Activated naive CD8-positive, alpha-beta T cell treated with anti-CD3 and anti-CD28 coated beads, Interleukin-2, amount 50 U/mL, for 24 hours (primary cell): ENCODE measurements at regions not wholly inside any gene's neighbourhood (a gene's known extent, or its start where the extent isn't known, plus 50 kb on each side); places are given as distances from the start of the nearest gene placed in this dataset.

Experiments
- ATAC-seq: fragments of 150-1000 bp; cut with Tn5 transposase; one replicate; pipeline ENCODE4 v1.10.0; 2021
- DNase-seq: peaks from one replicate; pipeline ENCODE4 v3.0.0; 2021
- H3K27ac Mint-ChIP-seq: one replicate; pipeline ENCODE4 v1.8.0; 2021; ENCODE audit warnings: mild to moderate bottlenecking, mixed read lengths
- H3K27me3 Mint-ChIP-seq: one replicate; pipeline ENCODE4 v1.8.0; 2021; ENCODE audit warnings: mixed read lengths
- H3K36me3 Mint-ChIP-seq: one replicate; pipeline ENCODE4 v1.8.0; 2021; ENCODE audit warnings: low read depth, mixed read lengths
- H3K4me1 Mint-ChIP-seq: one replicate; pipeline ENCODE4 v1.8.0; 2021; ENCODE audit warnings: mixed read lengths
- H3K4me3 Mint-ChIP-seq: one replicate; pipeline ENCODE4 v1.8.0; 2021; ENCODE audit warnings: mild to moderate bottlenecking, moderate library complexity, mixed read lengths
- H3K9me3 Mint-ChIP-seq: one replicate; pipeline ENCODE4 v1.8.0; 2021; ENCODE audit warnings: mixed read lengths

- H3K36me3 Mint-ChIP-seq = no peaks in the 10 kb centered on the region
- H3K4me3 Mint-ChIP-seq = no peak overlapping the region
- DNase-seq = no peak
- no peaks in the 10 kb centered on the region for H3K4me1 Mint-ChIP-seq
- peaks cover 5% of the 10 kb centered on the region for H3K27me3 Mint-ChIP-seq
- no peak overlapping the region for H3K27ac Mint-ChIP-seq
- ATAC-seq = no peak
- no peaks in the 10 kb centered on the region for H3K9me3 Mint-ChIP-seq
Measured at GRCh38 chr1:209010475-209011230, 572.9 kb upstream of the CAMK1G start.

GRCh38 chr1:209012443-209013196 is 570.9 kb upstream of the CAMK1G start:
- Mint-ChIP-seq H3K4me3 (no peak overlapping the region), H3K4me1 (no peaks in the 10 kb centered on the region), H3K27ac (no peak overlapping the region), H3K36me3 (no peaks in the 10 kb centered on the region), H3K9me3 (peaks cover 3% of the 10 kb centered on the region), H3K27me3 (peaks cover 5% of the 10 kb centered on the region)
- no peak for DNase-seq
- ATAC-seq = no peak

DNA sequence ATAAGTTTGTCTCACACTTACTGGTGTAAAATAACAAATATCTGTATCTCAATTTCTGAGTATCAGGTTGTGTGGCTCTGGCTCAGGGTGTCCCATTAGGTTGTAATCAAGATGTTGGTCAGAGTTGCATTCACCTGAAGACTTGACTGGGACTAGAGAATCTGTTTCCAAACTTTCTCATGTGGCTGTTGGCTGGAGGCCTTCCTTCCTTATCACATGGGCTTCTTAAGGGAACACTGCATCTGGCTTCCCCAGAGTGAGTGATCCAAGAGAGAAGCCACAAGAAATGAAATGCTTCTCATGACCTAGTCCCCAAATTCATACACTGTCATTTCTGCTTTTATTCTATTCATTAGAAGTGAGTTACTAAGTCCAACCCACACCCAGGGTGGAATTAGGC is 568.4 kb upstream of the CAMK1G start:
- peaks cover 12% of the 10 kb centered on the region for H3K9me3 Mint-ChIP-seq
- H3K27me3 Mint-ChIP-seq = peaks cover 5% of the 10 kb centered on the region
- DNase-seq = no peak
- H3K27ac Mint-ChIP-seq = no peak overlapping the region
- H3K4me3 Mint-ChIP-seq = no peak overlapping the region
- ATAC-seq = no peak
- H3K4me1 Mint-ChIP-seq = no peaks in the 10 kb centered on the region
- no peaks in the 10 kb centered on the region for H3K36me3 Mint-ChIP-seq

DNA sequence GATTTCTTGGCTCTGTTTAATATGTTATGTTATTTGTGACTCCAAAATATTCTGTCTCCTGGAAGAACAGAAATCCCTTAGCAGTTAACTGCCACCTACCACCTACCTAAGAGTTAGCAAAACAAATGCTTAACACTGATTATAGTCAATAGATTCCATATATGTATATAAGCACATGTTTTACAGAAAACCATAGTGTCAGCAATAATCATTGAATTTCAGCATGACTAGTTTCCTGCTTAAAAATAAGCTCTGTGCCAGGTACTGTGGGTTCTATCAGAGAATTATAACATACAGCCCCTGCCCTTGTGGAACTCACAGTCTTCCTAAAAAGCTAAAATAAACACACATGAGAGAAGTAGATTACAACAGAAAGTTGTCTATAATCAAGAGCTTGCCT is 561.9 kb upstream of the CAMK1G start:
- DNase-seq = no peak
- no peak overlapping the region for H3K27ac Mint-ChIP-seq
- no peak overlapping the region for H3K4me3 Mint-ChIP-seq
- peaks cover 5% of the 10 kb centered on the region for H3K27me3 Mint-ChIP-seq
- H3K9me3 Mint-ChIP-seq = peaks cover 27% of the 10 kb centered on the region
- ATAC-seq = no peak
- no peaks in the 10 kb centered on the region for H3K36me3 Mint-ChIP-seq
- no peaks in the 10 kb centered on the region for H3K4me1 Mint-ChIP-seq

DNA sequence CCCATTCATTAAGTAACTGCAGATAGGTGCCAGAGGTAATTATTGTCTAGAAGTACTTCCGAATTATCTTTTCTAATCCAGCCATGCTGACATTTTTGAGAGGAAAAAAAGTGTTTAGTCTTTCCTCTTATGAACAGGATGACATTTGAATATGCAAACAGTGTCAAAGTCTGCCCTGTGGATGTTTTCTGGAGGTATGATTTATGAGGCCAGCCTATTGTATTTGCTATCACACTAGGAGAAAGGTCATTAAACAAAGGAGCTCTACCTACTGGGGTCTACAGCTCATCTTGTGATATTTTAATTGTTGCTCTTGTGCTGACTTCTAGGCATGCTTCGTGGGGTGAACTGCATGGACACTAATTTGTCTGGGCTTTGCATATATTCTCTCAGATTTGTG is 559.7 kb upstream of the CAMK1G start:
- Mint-ChIP-seq H3K4me1 (no peaks in the 10 kb centered on the region), H3K36me3 (no peaks in the 10 kb centered on the region), H3K27me3 (peaks cover 8% of the 10 kb centered on the region), H3K4me3 (no peak overlapping the region), H3K27ac (no peak overlapping the region), H3K9me3 (peaks cover 19% of the 10 kb centered on the region)
- no peak for DNase-seq
- no peak for ATAC-seq

DNA sequence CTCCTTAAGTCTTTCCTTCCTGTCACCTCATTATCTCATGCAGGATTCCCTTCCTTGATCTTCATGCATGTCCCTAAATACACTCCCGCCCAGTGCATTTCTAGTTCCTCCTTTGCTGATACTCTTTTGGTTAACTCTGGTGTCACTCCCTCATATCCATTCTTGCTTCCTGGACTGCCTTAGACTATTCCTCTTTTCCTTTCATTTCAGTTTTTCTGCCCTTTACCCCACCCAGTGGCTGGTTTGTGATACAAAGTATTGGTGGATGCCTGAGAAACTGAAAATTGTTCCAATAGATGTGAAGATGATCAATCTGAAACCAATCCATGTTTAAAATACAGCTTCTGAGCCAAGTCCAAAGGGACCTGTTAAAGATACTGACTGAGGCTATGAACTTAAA is 553.8 kb upstream of the CAMK1G start:
- Mint-ChIP-seq H3K4me1 (no peaks in the 10 kb centered on the region), H3K36me3 (no peaks in the 10 kb centered on the region), H3K4me3 (no peak overlapping the region), H3K27ac (no peak overlapping the region), H3K9me3 (no peaks in the 10 kb centered on the region), H3K27me3 (peaks cover 9% of the 10 kb centered on the region)
- no peak for DNase-seq
- no peak for ATAC-seq

- H3K4me3 Mint-ChIP-seq = no peak overlapping the region
- H3K27me3 Mint-ChIP-seq = peaks cover 9% of the 10 kb centered on the region
Measured at GRCh38 chr1:209030454-209031167, 552.9 kb upstream of the CAMK1G start.

GRCh38 chr1:209037064-209037463 is 546.5 kb upstream of the CAMK1G start:
- no peak for ATAC-seq

More at GRCh38 chr1:209030454-209031167, 552.9 kb upstream of the CAMK1G start:
- Mint-ChIP-seq H3K27ac (no peak overlapping the region), H3K36me3 (no peaks in the 10 kb centered on the region), H3K9me3 (no peaks in the 10 kb centered on the region), H3K4me1 (no peaks in the 10 kb centered on the region)
- DNase-seq (no peak), ATAC-seq (no peak)

GRCh38 chr1:209038316-209038715 is 545.2 kb upstream of the CAMK1G start:
- Mint-ChIP-seq H3K4me1 (peaks cover 6% of the 10 kb centered on the region), H3K4me3 (no peak overlapping the region), H3K27me3 (peaks cover 6% of the 10 kb centered on the region), H3K9me3 (peaks cover 4% of the 10 kb centered on the region), H3K27ac (no peak overlapping the region), H3K36me3 (no peaks in the 10 kb centered on the region)
- DNase-seq (no peak), ATAC-seq (no peak)

More at GRCh38 chr1:209037064-209037463, 546.5 kb upstream of the CAMK1G start:
- peaks cover 4% of the 10 kb centered on the region for H3K9me3 Mint-ChIP-seq
- DNase-seq = no peak
- H3K27me3 Mint-ChIP-seq = peaks cover 5% of the 10 kb centered on the region
- no peak overlapping the region for H3K27ac Mint-ChIP-seq
- no peak overlapping the region for H3K4me3 Mint-ChIP-seq
- peaks cover 6% of the 10 kb centered on the region for H3K4me1 Mint-ChIP-seq
- H3K36me3 Mint-ChIP-seq = no peaks in the 10 kb centered on the region

DNA sequence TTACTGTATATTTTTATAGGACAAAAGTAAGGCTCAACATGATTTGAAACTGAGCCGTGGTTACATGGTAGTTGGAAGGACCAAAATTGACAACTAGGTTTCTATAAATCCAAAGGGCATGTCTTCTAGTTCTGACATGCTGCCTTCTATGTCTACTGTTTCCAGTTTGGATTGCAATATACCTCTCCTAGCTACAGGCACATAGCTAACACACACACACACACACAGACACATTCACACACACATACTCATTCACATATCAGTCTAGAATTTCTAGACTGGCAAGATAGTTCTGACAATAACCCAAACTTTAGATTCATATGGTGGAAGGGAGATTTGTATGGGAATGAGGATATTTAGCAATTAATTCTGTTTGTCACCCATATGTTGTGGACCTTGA is 544.8 kb upstream of the CAMK1G start:
- no peak for DNase-seq
- H3K27me3 Mint-ChIP-seq = peaks cover 6% of the 10 kb centered on the region
- H3K36me3 Mint-ChIP-seq = no peaks in the 10 kb centered on the region
- H3K9me3 Mint-ChIP-seq = peaks cover 4% of the 10 kb centered on the region
- H3K27ac Mint-ChIP-seq = no peak overlapping the region
- no peak overlapping the region for H3K4me3 Mint-ChIP-seq
- H3K4me1 Mint-ChIP-seq = peaks cover 6% of the 10 kb centered on the region
- ATAC-seq = no peak

- Mint-ChIP-seq H3K27me3 (peaks cover 4% of the 10 kb centered on the region), H3K36me3 (no peaks in the 10 kb centered on the region), H3K4me3 (no peak overlapping the region), H3K9me3 (peaks cover 4% of the 10 kb centered on the region), H3K4me1 (peaks cover 6% of the 10 kb centered on the region), H3K27ac (no peak overlapping the region)
- DNase-seq (no peak), ATAC-seq (no peak)
Measured at GRCh38 chr1:209040351-209040750, 543.2 kb upstream of the CAMK1G start.

- no peak for DNase-seq
Measured at GRCh38 chr1:209041927-209042326, 541.6 kb upstream of the CAMK1G start.

DNA sequence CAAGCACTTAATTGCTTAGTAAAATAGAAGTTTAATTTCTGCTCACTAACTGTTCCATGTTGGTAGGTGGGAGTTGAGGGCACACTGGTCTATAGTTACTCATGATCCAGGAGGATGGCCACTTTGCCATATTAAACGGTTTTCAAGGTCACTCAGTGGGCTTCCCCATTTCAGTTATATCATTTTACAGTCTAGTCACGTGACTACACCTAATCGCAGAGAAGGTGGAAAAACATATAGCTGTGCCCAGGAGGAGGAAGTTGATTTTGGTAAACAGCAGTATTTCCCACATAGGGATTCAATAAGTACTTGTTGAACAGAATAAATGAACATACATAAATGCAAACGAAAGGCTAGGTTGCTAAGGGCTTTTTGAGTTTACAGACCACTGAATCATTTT is 541.1 kb upstream of the CAMK1G start:
- no peak for DNase-seq
- Mint-ChIP-seq H3K36me3 (no peaks in the 10 kb centered on the region), H3K27me3 (peaks cover 8% of the 10 kb centered on the region), H3K4me3 (no peak overlapping the region), H3K4me1 (peaks cover 6% of the 10 kb centered on the region), H3K9me3 (peaks cover 4% of the 10 kb centered on the region), H3K27ac (no peak overlapping the region)
- ATAC-seq = no peak

More at GRCh38 chr1:209041927-209042326, 541.6 kb upstream of the CAMK1G start:
- Mint-ChIP-seq H3K9me3 (peaks cover 4% of the 10 kb centered on the region), H3K4me3 (no peak overlapping the region), H3K27ac (no peak overlapping the region), H3K4me1 (peaks cover 6% of the 10 kb centered on the region), H3K27me3 (peaks cover 5% of the 10 kb centered on the region), H3K36me3 (no peaks in the 10 kb centered on the region)
- ATAC-seq = no peak

- H3K36me3 Mint-ChIP-seq = no peaks in the 10 kb centered on the region
- no peak overlapping the region for H3K27ac Mint-ChIP-seq
- peaks cover 4% of the 10 kb centered on the region for H3K9me3 Mint-ChIP-seq
- peaks cover 11% of the 10 kb centered on the region for H3K27me3 Mint-ChIP-seq
- H3K4me1 Mint-ChIP-seq = no peaks in the 10 kb centered on the region
- DNase-seq (no peak), ATAC-seq (no peak)
- no peak overlapping the region for H3K4me3 Mint-ChIP-seq
Measured at GRCh38 chr1:209045331-209046057, 538.0 kb upstream of the CAMK1G start.
